Tibial nerve (tissue), 4 donors: ENCODE measurements at regions not wholly inside any gene's neighbourhood (a gene's known extent, or its start where the extent isn't known, plus 50 kb on each side); places are given as distances from the start of the nearest gene placed in this dataset.

Experiments
- DNase-seq, 2 donors: peaks; one replicate each; pipeline ENCODE4 v3.0.0-alpha.2; 2019; ENCODE audit warnings: low spot score in 2 of 2
- H3K27ac ChIP-seq, 4 donors: fragments of 200-600 bp; sonication (generic) in 3 of 4; one replicate each; pipeline ENCODE4 v1.5.1; 2017 to 2019; ENCODE audit warnings: mild to moderate bottlenecking in 1 of 4
- H3K27me3 ChIP-seq, 2 donors: fragments of 200-600 bp; sonication (generic) in 1 of 2; one replicate each; pipeline versions ENCODE4 v1.5.1 to v1.6.0; 2017 to 2019
- H3K36me3 ChIP-seq, 3 donors: fragments of 200-600 bp; sonication (generic); one replicate each; pipeline ENCODE4 v1.5.1; 2018 to 2019
- H3K4me1 ChIP-seq, 4 donors: fragments of 200-600 bp; sonication (generic) in 3 of 4; one replicate each; pipeline ENCODE4 v1.5.1; 2017 to 2019
- H3K4me3 ChIP-seq, 4 donors: fragments of 200-600 bp; sonication (generic) in 3 of 4; one replicate each; pipeline ENCODE4 v1.5.1; 2017 to 2019; ENCODE audit warnings: mild to moderate bottlenecking in 1 of 4, moderate library complexity in 1 of 4
- H3K9me3 ChIP-seq, 4 donors: fragments of 200-600 bp; sonication (generic) in 3 of 4; one replicate each; pipeline ENCODE4 v1.5.1; 2017 to 2019
- EP300 ChIP-seq, 2 donors: sonication (generic); formaldehyde crosslinking; IDR thresholded peaks; one replicate each; pipeline ENCODE4 v1.6.1; 2017; ENCODE audit warnings: antibody characterized with exemption in 2 of 2, mild to moderate bottlenecking in 1 of 2
- POLR2A ChIP-seq, 2 donors: fragments of 450-650 bp; IDR thresholded peaks; one replicate each; pipeline ENCODE4 v1.6.1; 2017; ENCODE audit warnings: antibody characterized with exemption in 2 of 2, mild to moderate bottlenecking in 2 of 2, moderate library complexity in 2 of 2
- WGBS, 2 donors: methylation state at CpG; one replicate each; pipeline ENCODE4 v1.1.5; 2018; 5-methylcytosine and 5-hydroxymethylcytosine counted together
- TF ChIP-seq, protein P1 (sequence below), 5 experiments: fragments of 200-600 bp in 3 of 5; fragments of 450-650 bp in 2 of 5; sonication (generic) in 3 of 5; IDR thresholded peaks; one replicate each; pipeline ENCODE4 v1.5.1; 2016 to 2019; ENCODE audit warnings: antibody characterized with exemption in 5 of 5, mild to moderate bottlenecking in 3 of 5, moderate library complexity in 2 of 5

DNA sequence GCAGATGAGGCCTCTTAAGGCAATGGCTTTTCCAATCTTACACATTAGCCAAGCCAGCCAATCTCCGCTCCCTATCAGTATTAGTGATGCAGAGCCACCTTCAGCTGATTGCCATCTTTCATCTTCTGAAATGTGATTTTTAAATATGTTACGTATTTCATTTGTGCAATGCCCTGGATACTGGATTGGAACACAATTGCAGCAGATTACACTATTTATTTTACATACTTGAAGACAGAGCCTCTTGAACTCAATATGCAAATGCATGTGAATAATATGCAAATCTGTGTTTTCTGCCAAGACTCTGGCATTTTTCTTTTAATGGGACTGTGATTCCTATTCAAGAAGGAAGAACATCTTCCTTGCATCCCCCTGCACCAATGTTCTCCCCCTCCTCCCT, 90.5 kb downstream of the GRIN2B start:
- Histone ChIP-seq H3K27ac (no peak overlapping the region), H3K4me3 (no peak overlapping the region), H3K36me3 (no peaks in the 10 kb centered on the region), H3K27me3 (no peaks in the 10 kb centered on the region), H3K9me3 (no peaks in the 10 kb centered on the region), H3K4me1 (no peaks in the 10 kb centered on the region)
- TF ChIP-seq, protein P1, sequence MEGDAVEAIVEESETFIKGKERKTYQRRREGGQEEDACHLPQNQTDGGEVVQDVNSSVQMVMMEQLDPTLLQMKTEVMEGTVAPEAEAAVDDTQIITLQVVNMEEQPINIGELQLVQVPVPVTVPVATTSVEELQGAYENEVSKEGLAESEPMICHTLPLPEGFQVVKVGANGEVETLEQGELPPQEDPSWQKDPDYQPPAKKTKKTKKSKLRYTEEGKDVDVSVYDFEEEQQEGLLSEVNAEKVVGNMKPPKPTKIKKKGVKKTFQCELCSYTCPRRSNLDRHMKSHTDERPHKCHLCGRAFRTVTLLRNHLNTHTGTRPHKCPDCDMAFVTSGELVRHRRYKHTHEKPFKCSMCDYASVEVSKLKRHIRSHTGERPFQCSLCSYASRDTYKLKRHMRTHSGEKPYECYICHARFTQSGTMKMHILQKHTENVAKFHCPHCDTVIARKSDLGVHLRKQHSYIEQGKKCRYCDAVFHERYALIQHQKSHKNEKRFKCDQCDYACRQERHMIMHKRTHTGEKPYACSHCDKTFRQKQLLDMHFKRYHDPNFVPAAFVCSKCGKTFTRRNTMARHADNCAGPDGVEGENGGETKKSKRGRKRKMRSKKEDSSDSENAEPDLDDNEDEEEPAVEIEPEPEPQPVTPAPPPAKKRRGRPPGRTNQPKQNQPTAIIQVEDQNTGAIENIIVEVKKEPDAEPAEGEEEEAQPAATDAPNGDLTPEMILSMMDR (IDR thresholded peaks at IDR 0.05): no peak
- TF ChIP-seq EP300 (IDR thresholded peaks at IDR 0.05) (no peak), POLR2A (IDR thresholded peaks at IDR 0.05) (no peak)
- WGBS, 2 donors: 68 to 94% methylated on average over 2 of the region's 2 CpGs
- no peak for DNase-seq

DNA sequence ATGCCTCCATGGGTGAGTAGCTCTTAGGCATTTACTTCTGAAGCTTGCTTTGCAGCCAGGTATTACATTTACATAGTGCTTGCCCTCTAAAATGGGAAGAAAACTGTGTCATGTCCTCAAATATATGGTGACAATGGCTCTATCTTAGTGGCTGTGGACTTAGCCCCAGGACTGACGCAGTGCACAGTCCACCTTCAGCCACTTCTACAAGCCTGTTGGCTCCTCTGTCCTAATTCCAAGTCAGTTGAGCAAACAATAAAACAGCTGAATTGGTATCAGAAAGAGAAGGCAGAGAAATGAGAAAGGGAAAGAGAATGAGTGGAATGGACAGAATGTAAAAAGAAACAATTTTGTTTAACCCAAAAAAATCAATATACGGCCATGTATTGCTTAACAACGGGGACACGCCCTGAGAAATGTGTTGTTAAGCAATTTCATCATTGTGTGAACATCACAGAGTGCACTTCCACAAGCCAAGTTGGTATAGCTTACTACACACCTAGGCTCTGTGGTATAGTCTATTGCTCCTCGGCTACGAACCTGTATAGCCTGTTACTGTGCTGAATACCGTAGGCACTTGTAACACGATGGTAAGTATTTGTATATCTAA, 93.5 kb downstream of the GRIN2B start:
- Histone ChIP-seq H3K9me3 (no peaks in the 10 kb centered on the region), H3K36me3 (no peaks in the 10 kb centered on the region), H3K27me3 (no peaks in the 10 kb centered on the region), H3K4me1 (no peaks in the 10 kb centered on the region), H3K4me3 (no peak overlapping the region), H3K27ac (no peak overlapping the region)
- 92 to 95% methylated on average over 8 of the region's 8 CpGs for WGBS, 2 donors
- no peak for DNase-seq
- TF ChIP-seq, protein P1 (IDR thresholded peaks at IDR 0.05): no peak
- TF ChIP-seq POLR2A (IDR thresholded peaks at IDR 0.05) (no peak), EP300 (IDR thresholded peaks at IDR 0.05) (no peak)

DNA sequence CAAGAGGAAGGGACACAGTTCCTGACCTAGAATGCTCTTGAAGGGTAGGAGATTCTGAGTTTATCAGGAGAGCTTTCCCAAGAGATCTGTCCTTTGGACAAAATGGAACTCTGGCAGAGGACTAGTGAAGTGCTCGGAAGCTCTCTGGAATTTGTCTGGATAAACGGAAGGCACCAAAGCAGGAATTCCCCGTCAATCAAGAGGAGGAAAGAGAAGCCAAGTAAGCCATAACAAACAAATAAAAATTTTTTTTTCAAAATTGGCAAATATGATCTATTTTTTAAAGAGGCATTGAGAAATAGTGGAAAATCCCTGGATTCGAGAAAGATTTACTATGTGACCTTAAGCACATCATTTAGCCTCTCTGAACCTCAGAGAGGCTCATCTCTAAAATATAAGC, 99.2 kb downstream of the GRIN2B start:
- no peaks in the 10 kb centered on the region for H3K36me3 ChIP-seq
- no peaks in the 10 kb centered on the region for H3K4me1 ChIP-seq
- no peak overlapping the region for H3K4me3 ChIP-seq
- H3K27me3 ChIP-seq: no peaks in the 10 kb centered on the region
- no peaks in the 10 kb centered on the region for H3K9me3 ChIP-seq
- no peak for DNase-seq
- TF ChIP-seq EP300 (IDR thresholded peaks at IDR 0.05): no peak
- no peak for TF ChIP-seq POLR2A (IDR thresholded peaks at IDR 0.05)
- TF ChIP-seq, protein P1 (IDR thresholded peaks at IDR 0.05): no peak
- WGBS, 2 donors: 64 to 73% methylated on average over 4 of the region's 4 CpGs
- H3K27ac ChIP-seq: no peak overlapping the region

DNA sequence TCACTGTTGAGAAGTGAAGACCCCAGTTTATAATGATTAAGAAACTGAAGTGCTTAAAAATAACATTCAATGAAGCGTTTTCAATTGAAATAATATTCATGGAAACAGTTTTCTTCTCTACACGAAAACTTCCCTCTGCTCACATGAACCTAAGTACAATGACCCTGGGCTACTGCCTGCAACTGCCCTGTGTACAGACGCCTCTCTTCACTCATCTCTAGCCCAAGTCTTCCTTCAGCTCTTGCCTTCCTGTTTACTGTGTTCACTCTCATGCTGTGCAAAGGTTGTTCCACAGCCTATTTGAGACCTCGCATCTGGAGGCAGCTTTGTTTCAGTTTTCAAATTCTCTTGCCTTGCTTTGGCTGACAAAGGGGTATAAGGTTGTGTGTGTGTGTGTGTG, 100.8 kb downstream of the GRIN2B start:
- no peaks in the 10 kb centered on the region for H3K9me3 ChIP-seq
- no peak for DNase-seq
- H3K4me1 ChIP-seq: no peaks in the 10 kb centered on the region
- 71 to 82% methylated on average over 4 of the region's 4 CpGs for WGBS, 2 donors
- H3K27ac ChIP-seq: no peak overlapping the region
- TF ChIP-seq, protein P1 (IDR thresholded peaks at IDR 0.05): no peak
- no peak for TF ChIP-seq EP300 (IDR thresholded peaks at IDR 0.05)
- TF ChIP-seq POLR2A (IDR thresholded peaks at IDR 0.05): no peak
- no peaks in the 10 kb centered on the region for H3K36me3 ChIP-seq
- H3K4me3 ChIP-seq: no peak overlapping the region
- no peaks in the 10 kb centered on the region for H3K27me3 ChIP-seq

DNA sequence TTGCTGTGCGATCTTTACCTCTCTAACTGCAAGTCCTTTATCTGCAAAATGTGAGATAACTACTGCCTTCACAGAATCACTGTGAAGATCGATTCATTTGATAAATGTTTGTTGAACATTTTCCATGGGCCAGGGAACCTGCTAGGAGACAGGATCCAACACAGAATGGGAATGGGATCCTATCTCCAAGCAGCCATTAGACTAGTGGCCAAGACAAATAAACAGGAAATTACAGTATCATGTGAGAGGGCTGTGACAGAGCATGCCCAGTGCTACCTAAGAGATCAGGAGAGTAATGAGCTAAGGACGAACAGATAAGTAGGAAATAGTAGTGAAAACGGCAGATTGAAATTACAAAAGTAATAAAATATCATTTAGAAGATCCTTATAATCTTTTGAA, 105.7 kb downstream of the GRIN2B start:
- Histone ChIP-seq H3K4me3 (no peak overlapping the region), H3K27ac (no peak overlapping the region), H3K4me1 (no peaks in the 10 kb centered on the region), H3K27me3 (no peaks in the 10 kb centered on the region), H3K9me3 (no peaks in the 10 kb centered on the region), H3K36me3 (no peaks in the 10 kb centered on the region)
- TF ChIP-seq, protein P1 (IDR thresholded peaks at IDR 0.05): no peak
- TF ChIP-seq EP300 (IDR thresholded peaks at IDR 0.05): no peak
- no peak for DNase-seq
- WGBS, 2 donors: 83 to 90% methylated on average over 4 of the region's 4 CpGs
